ENCODE measurements at regions not wholly inside any gene's neighbourhood (a gene's known extent, or its start where the extent isn't known, plus 50 kb on each side); places are given as distances from the start of the nearest gene placed in this dataset.

GRCh38 chr15:81466741-81467140 is 92.7 kb upstream of the TMC3 start:
- Mint-ChIP-seq H3K9me3 (peaks cover 5 to 32% (median 15%) of the 10 kb centered on the region in 7 donors), H3K4me1 (no peaks in the 10 kb centered on the region)

DNA sequence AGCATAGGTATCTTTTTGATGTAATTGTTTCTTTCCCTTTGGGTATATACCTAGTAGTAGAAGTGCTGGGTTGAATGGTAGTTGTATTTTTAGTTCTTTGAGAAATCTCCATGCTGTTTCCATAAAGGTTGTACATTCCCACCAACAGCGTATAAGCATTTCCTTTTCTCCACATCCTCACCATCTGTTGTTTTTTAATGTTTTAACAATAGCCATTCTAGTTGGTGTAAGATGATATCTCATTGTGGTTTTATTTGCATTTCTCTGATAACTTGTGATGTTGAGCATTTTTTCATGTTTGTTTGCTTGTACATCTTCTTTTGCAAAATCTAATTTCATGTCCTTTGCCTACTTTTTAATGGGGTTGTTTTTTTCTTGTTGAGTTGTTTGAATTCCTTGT is 80.0 kb upstream of the TMC3 start:
- H3K4me3 ChIP-seq (ENCODE audit: low read depth, low read length) = no peak overlapping the region
- DNase-seq (no peak), ATAC-seq (ENCODE audit: low read depth in 2 of 2) (no peak)
- H3K27ac ChIP-seq (ENCODE audit: insufficient read depth, low read length, poor library complexity, severe bottlenecking) = no peak overlapping the region
- no peak overlapping the region for H3K4me3 Mint-ChIP-seq
- peaks cover 50% of the 10 kb centered on the region for H3K27me3 Mint-ChIP-seq
- peaks cover 0 to 12% (median 4%) of the 10 kb centered on the region in 7 donors for H3K9me3 Mint-ChIP-seq
- peaks cover 0 to 11% (median 7%) of the 10 kb centered on the region in 4 donors for H3K4me1 Mint-ChIP-seq
- H3K27ac Mint-ChIP-seq = no peak overlapping the region
- no peaks in the 10 kb centered on the region for H3K9me3 ChIP-seq (ENCODE audit: control insufficient read depth in 2 of 2, low read length in 2 of 2)
- no peaks in the 10 kb centered on the region for H3K4me1 ChIP-seq (ENCODE audit: control insufficient read depth, insufficient read depth, low read length, poor library complexity, severe bottlenecking)
- peaks cover 1% of the 10 kb centered on the region for H3K27me3 ChIP-seq (ENCODE audit: control insufficient read depth, insufficient read depth, low read length)
- H3K36me3 ChIP-seq (ENCODE audit: control insufficient read depth, insufficient read depth, low read length) = no peaks in the 10 kb centered on the region
- no peaks in the 10 kb centered on the region for H3K36me3 Mint-ChIP-seq

More at GRCh38 chr15:81466741-81467140, 92.7 kb upstream of the TMC3 start:
- Mint-ChIP-seq H3K36me3 (peaks cover 4% of the 10 kb centered on the region), H3K27me3 (peaks cover 22% of the 10 kb centered on the region), H3K4me3 (no peak overlapping the region), H3K27ac (no peak overlapping the region)
- Histone ChIP-seq H3K36me3 (ENCODE audit: control insufficient read depth, insufficient read depth, low read length) (no peaks in the 10 kb centered on the region), H3K4me3 (ENCODE audit: low read depth, low read length) (no peak overlapping the region), H3K27ac (ENCODE audit: insufficient read depth, low read length, poor library complexity, severe bottlenecking) (no peak overlapping the region), H3K4me1 (ENCODE audit: control insufficient read depth, insufficient read depth, low read length, poor library complexity, severe bottlenecking) (no peaks in the 10 kb centered on the region), H3K9me3 (ENCODE audit: control insufficient read depth in 2 of 2, low read length in 2 of 2) (peaks cover 9 to 24% of the 10 kb centered on the region in 2 experiments), H3K27me3 (ENCODE audit: control insufficient read depth, insufficient read depth, low read length) (peaks cover 3% of the 10 kb centered on the region)
- ATAC-seq (ENCODE audit: low read depth in 2 of 2) = no peak
- no peak for DNase-seq

- Histone ChIP-seq H3K36me3 (ENCODE audit: control insufficient read depth, insufficient read depth, low read length) (no peaks in the 10 kb centered on the region), H3K27me3 (ENCODE audit: control insufficient read depth, insufficient read depth, low read length) (peaks cover 1% of the 10 kb centered on the region), H3K27ac (ENCODE audit: insufficient read depth, low read length, poor library complexity, severe bottlenecking) (no peak overlapping the region), H3K4me3 (ENCODE audit: low read depth, low read length) (no peak overlapping the region), H3K4me1 (ENCODE audit: control insufficient read depth, insufficient read depth, low read length, poor library complexity, severe bottlenecking) (no peaks in the 10 kb centered on the region), H3K9me3 (ENCODE audit: control insufficient read depth in 2 of 2, low read length in 2 of 2) (peaks cover 0 to 1% of the 10 kb centered on the region in 2 experiments)
- Mint-ChIP-seq H3K4me1 (no peaks in the 10 kb centered on the region), H3K9me3 (peaks cover 3 to 9% (median 4%) of the 10 kb centered on the region in 7 donors), H3K27ac (no peak overlapping the region), H3K36me3 (no peaks in the 10 kb centered on the region), H3K27me3 (peaks cover 34% of the 10 kb centered on the region), H3K4me3 (no peak overlapping the region)
- DNase-seq = no peak
- no peak for ATAC-seq (ENCODE audit: low read depth in 2 of 2)
Observed at GRCh38 chr15:81450721-81451120, 76.7 kb upstream of the TMC3 start.

DNA sequence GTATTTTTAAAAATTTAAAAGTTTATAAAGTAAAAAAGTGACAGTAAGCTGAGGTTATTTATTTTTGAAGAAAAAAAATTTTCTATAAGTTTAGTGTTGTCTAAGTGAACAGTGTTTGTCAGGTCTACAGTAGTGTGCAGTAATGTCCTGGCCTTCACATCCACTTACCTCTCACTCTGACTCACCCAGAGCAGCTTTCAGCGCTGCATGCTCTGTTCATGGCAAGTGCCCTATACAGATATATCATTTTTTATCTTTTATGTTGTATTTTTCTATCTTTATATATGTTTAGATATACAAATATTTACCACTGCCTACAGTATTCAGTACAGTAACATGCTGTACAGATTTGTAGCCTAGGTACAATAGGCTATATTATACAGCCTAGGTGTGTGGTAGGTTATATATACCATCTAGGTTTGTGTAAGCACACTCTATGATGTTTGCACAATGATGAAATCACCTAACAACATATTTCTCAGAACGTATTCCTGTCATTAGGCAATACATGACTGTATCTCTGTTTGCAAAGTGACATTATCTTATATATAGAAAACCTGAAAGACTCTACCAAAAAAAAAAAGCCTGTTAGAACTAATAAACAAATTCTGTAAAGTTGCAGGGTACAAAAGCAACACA is 75.9 kb upstream of the TMC3 start:
- Mint-ChIP-seq H3K4me3 (no peak overlapping the region), H3K27ac (no peak overlapping the region), H3K4me1 (no peaks in the 10 kb centered on the region), H3K36me3 (no peaks in the 10 kb centered on the region), H3K9me3 (peaks cover 3 to 12% (median 5%) of the 10 kb centered on the region in 7 donors), H3K27me3 (peaks cover 32% of the 10 kb centered on the region)
- no peak for ATAC-seq (ENCODE audit: low read depth in 2 of 2)
- Histone ChIP-seq H3K4me1 (ENCODE audit: control insufficient read depth, insufficient read depth, low read length, poor library complexity, severe bottlenecking) (no peaks in the 10 kb centered on the region), H3K9me3 (ENCODE audit: control insufficient read depth in 2 of 2, low read length in 2 of 2) (peaks cover 0 to 5% of the 10 kb centered on the region in 2 experiments), H3K27ac (ENCODE audit: insufficient read depth, low read length, poor library complexity, severe bottlenecking) (no peak overlapping the region), H3K36me3 (ENCODE audit: control insufficient read depth, insufficient read depth, low read length) (no peaks in the 10 kb centered on the region), H3K27me3 (ENCODE audit: control insufficient read depth, insufficient read depth, low read length) (peaks cover 3% of the 10 kb centered on the region), H3K4me3 (ENCODE audit: low read depth, low read length) (no peak overlapping the region)
- DNase-seq = no peak

DNA sequence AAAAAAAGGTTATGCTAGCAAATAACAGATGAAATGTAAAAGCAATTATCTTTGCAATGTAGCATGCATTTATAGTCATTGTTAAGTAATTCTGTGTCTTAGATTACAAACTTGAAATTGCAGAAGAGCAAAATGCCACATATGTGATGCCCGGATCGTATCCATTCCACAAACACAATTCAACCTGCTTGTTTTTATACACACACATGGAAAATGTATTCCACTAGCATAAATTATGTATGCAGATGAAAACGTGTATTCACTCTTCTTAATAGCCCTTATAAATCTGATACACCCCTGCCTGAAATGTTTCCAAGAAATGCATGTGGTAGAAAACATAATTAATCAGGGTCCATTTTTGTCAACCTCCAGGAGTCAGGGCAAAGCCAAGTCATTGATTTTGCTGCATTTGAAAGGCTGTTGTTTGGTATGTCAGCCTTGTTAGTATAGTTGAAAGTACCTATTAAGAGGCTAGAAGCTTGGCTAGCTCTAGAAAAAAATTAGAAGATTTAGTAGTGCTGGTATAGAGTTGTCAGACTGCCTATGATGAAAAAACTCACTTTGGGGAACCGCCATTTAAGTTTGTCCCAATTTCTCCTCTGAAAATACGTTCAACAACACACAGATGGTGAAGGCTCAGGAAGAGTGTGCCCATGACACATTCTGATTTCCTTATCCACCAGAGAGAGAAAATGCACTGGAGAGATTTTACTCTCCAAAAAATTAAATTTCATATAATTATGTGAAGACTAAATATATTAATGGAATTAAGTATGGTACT is 69.2 kb upstream of the TMC3 start:
- H3K4me3 Mint-ChIP-seq = no peak overlapping the region
- H3K27ac Mint-ChIP-seq = no peak overlapping the region
- H3K36me3 ChIP-seq (ENCODE audit: control insufficient read depth, insufficient read depth, low read length) = no peaks in the 10 kb centered on the region

DNA sequence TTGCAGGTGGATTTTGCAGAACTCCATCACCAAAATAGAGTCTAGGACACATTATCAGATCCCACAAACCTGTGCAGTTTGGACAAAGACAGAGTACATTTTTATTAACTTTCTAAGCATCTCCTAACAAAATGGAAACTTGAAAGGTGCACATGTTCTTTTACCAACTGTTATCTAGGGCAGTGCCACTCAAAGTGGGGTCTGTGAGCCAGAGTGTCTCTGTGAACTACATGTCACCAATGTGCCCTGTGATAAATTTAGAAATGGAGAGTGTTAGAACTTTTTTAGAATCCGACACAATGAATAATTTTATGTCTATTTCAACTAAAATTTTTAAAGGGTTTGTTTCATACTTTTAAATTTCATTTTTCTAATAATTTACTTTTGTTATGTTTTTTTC is 68.4 kb upstream of the TMC3 start:
- no peak overlapping the region for H3K27ac Mint-ChIP-seq
- Histone ChIP-seq H3K9me3 (ENCODE audit: control insufficient read depth in 2 of 2, low read length in 2 of 2) (peaks cover 0 to 5% of the 10 kb centered on the region in 2 experiments), H3K36me3 (ENCODE audit: control insufficient read depth, insufficient read depth, low read length) (no peaks in the 10 kb centered on the region), H3K4me3 (ENCODE audit: low read depth, low read length) (no peak overlapping the region), H3K27me3 (ENCODE audit: control insufficient read depth, insufficient read depth, low read length) (peaks cover 16% of the 10 kb centered on the region), H3K4me1 (ENCODE audit: control insufficient read depth, insufficient read depth, low read length, poor library complexity, severe bottlenecking) (no peaks in the 10 kb centered on the region), H3K27ac (ENCODE audit: insufficient read depth, low read length, poor library complexity, severe bottlenecking) (no peak overlapping the region)
- H3K36me3 Mint-ChIP-seq = no peaks in the 10 kb centered on the region
- no peaks in the 10 kb centered on the region for H3K4me1 Mint-ChIP-seq
- DNase-seq (no peak), ATAC-seq (ENCODE audit: low read depth in 2 of 2) (no peak)
- H3K27me3 Mint-ChIP-seq = peaks cover 4% of the 10 kb centered on the region
- no peak overlapping the region for H3K4me3 Mint-ChIP-seq
- H3K9me3 Mint-ChIP-seq = peaks cover 0 to 9% (median 5%) of the 10 kb centered on the region in 7 donors

More for the DNA sequence above, 69.2 kb upstream of the TMC3 start:
- peaks cover 4% of the 10 kb centered on the region for H3K27me3 Mint-ChIP-seq
- Histone ChIP-seq H3K4me3 (ENCODE audit: low read depth, low read length) (no peak overlapping the region), H3K27me3 (ENCODE audit: control insufficient read depth, insufficient read depth, low read length) (peaks cover 16% of the 10 kb centered on the region), H3K27ac (ENCODE audit: insufficient read depth, low read length, poor library complexity, severe bottlenecking) (no peak overlapping the region), H3K9me3 (ENCODE audit: control insufficient read depth in 2 of 2, low read length in 2 of 2) (peaks cover 0 to 5% of the 10 kb centered on the region in 2 experiments), H3K4me1 (ENCODE audit: control insufficient read depth, insufficient read depth, low read length, poor library complexity, severe bottlenecking) (no peaks in the 10 kb centered on the region)
- H3K9me3 Mint-ChIP-seq = peaks cover 0 to 11% (median 5%) of the 10 kb centered on the region in 7 donors
- no peaks in the 10 kb centered on the region for H3K4me1 Mint-ChIP-seq
- DNase-seq (no peak), ATAC-seq (ENCODE audit: low read depth in 2 of 2) (no peak)
- H3K36me3 Mint-ChIP-seq = no peaks in the 10 kb centered on the region

- DNase-seq = no peak
- no peak overlapping the region for H3K4me3 ChIP-seq (ENCODE audit: low read depth, low read length)
- peaks cover 23% of the 10 kb centered on the region for H3K27me3 Mint-ChIP-seq
- H3K27ac ChIP-seq (ENCODE audit: insufficient read depth, low read length, poor library complexity, severe bottlenecking) = no peak overlapping the region
- H3K9me3 Mint-ChIP-seq = peaks cover 0 to 22% (median 1%) of the 10 kb centered on the region in 7 donors
- H3K4me1 ChIP-seq (ENCODE audit: control insufficient read depth, insufficient read depth, low read length, poor library complexity, severe bottlenecking) = no peaks in the 10 kb centered on the region
- no peaks in the 10 kb centered on the region for H3K9me3 ChIP-seq (ENCODE audit: control insufficient read depth in 2 of 2, low read length in 2 of 2)
- H3K4me1 Mint-ChIP-seq = no peaks in the 10 kb centered on the region
- ATAC-seq (ENCODE audit: low read depth in 2 of 2) = no peak
- no peaks in the 10 kb centered on the region for H3K36me3 Mint-ChIP-seq
- no peak overlapping the region for H3K4me3 Mint-ChIP-seq
- H3K27ac Mint-ChIP-seq = no peak overlapping the region
- peaks cover 7% of the 10 kb centered on the region for H3K27me3 ChIP-seq (ENCODE audit: control insufficient read depth, insufficient read depth, low read length)
- H3K36me3 ChIP-seq (ENCODE audit: control insufficient read depth, insufficient read depth, low read length) = no peaks in the 10 kb centered on the region
Observed at GRCh38 chr15:81434851-81435250, 60.8 kb upstream of the TMC3 start.
